Prostate gland (tissue), 2 donors: ENCODE measurements at regions not wholly inside any gene's neighbourhood (a gene's known extent, or its start where the extent isn't known, plus 50 kb on each side); places are given as distances from the start of the nearest gene placed in this dataset.

Experiments used
- DNase-seq: peaks from one replicate; pipeline ENCODE4 v3.0.0-alpha.2; 2019; ENCODE audit warnings: low spot score
- H3K27ac ChIP-seq, 2 donors: fragments of 200-600 bp; sonication (generic); 2 replicates each; pipeline ENCODE4 v1.5.1; 2017 to 2019
- H3K27me3 ChIP-seq: fragments of 200-600 bp; sonication (generic); replicated peaks from 2 replicates; pipeline ENCODE4 v1.5.1; 2019; ENCODE audit not compliant: insufficient read depth
- H3K36me3 ChIP-seq, 2 donors: fragments of 200-600 bp; sonication (generic); 1 replicate in 1 of 2; 2 replicates in 1 of 2; pipeline versions ENCODE4 v1.5.1 to v1.8.1; 2017 to 2019
- H3K4me1 ChIP-seq: fragments of 200-600 bp; sonication (generic); replicated peaks from 2 replicates; pipeline ENCODE4 v1.5.1; 2019
- H3K4me3 ChIP-seq, 2 donors: fragments of 200-600 bp; sonication (generic); 2 replicates each; pipeline ENCODE4 v1.5.1; 2017 to 2019
- H3K9me3 ChIP-seq: fragments of 200-600 bp; sonication (generic); 2 replicates; pipeline ENCODE4 v1.5.1; 2017
- POLR2A ChIP-seq: fragments of 450-650 bp; IDR thresholded peaks from one replicate; pipeline ENCODE4 v1.6.1; 2016; ENCODE audit warnings: antibody characterized with exemption, mild to moderate bottlenecking
- POLR2AphosphoS5 ChIP-seq: sonication (generic); formaldehyde crosslinking; IDR thresholded peaks from one replicate; pipeline ENCODE4 v1.6.1; 2017; ENCODE audit warnings: antibody characterized with exemption
- WGBS: methylation state at CpG from one replicate; pipeline ENCODE4 v1.1.5; 2018; 5-methylcytosine and 5-hydroxymethylcytosine counted together
- intact Hi-C: fragments of 100-400 bp; cut with DNase I; formaldehyde crosslinking; loops from one replicate; pipeline ENCODE4 v1.14.2; 2022
- TF ChIP-seq, protein P1 (sequence below), 4 experiments: fragments of 200-600 bp in 2 of 4; fragments of 450-650 bp in 2 of 4; sonication (generic) in 2 of 4; IDR thresholded peaks; 1 replicate in 3 of 4; 2 replicates in 1 of 4; pipeline ENCODE4 v1.5.1; 2016 to 2019; ENCODE audit warnings: antibody characterized with exemption in 4 of 4, mild to moderate bottlenecking in 2 of 4, moderate library complexity in 2 of 4

GRCh38 chr10:4525103-4525502, 300.9 kb upstream of the AKR1E2 start:
- H3K4me3 ChIP-seq = no peak overlapping the region
- DNase-seq = no peak
- H3K4me1 ChIP-seq = no peaks in the 10 kb centered on the region
- no peak overlapping the region for H3K27ac ChIP-seq
- no peaks in the 10 kb centered on the region for H3K36me3 ChIP-seq
- intact Hi-C loops = no loop called here
- WGBS = 79% methylated on average over 1 of the region's 1 CpG
- TF ChIP-seq POLR2A (no peak), POLR2AphosphoS5 (no peak)
- TF ChIP-seq, protein P1, sequence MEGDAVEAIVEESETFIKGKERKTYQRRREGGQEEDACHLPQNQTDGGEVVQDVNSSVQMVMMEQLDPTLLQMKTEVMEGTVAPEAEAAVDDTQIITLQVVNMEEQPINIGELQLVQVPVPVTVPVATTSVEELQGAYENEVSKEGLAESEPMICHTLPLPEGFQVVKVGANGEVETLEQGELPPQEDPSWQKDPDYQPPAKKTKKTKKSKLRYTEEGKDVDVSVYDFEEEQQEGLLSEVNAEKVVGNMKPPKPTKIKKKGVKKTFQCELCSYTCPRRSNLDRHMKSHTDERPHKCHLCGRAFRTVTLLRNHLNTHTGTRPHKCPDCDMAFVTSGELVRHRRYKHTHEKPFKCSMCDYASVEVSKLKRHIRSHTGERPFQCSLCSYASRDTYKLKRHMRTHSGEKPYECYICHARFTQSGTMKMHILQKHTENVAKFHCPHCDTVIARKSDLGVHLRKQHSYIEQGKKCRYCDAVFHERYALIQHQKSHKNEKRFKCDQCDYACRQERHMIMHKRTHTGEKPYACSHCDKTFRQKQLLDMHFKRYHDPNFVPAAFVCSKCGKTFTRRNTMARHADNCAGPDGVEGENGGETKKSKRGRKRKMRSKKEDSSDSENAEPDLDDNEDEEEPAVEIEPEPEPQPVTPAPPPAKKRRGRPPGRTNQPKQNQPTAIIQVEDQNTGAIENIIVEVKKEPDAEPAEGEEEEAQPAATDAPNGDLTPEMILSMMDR (IDR thresholded peaks at IDR 0.05) = no peak
- no peaks in the 10 kb centered on the region for H3K9me3 ChIP-seq
- H3K27me3 ChIP-seq = no peaks in the 10 kb centered on the region

- Histone ChIP-seq H3K4me3 (no peak overlapping the region), H3K27me3 (no peaks in the 10 kb centered on the region), H3K27ac (no peak overlapping the region), H3K4me1 (no peaks in the 10 kb centered on the region), H3K36me3 (no peaks in the 10 kb centered on the region), H3K9me3 (no peaks in the 10 kb centered on the region)
- DNase-seq = no peak
- no peak for TF ChIP-seq POLR2A
- TF ChIP-seq, protein P1 (IDR thresholded peaks at IDR 0.05) = no peak
- no peak for TF ChIP-seq POLR2AphosphoS5
- WGBS = 95% methylated on average over 8 of the region's 8 CpGs
- intact Hi-C loops = no loop called here
These were observed 303.6 kb upstream of the AKR1E2 start for GRCh38 chr10:4522296-4523000.

GRCh38 chr10:4519658-4520402, 306.2 kb upstream of the AKR1E2 start:
- TF ChIP-seq, protein P1 (IDR thresholded peaks at IDR 0.05) = no peak
- TF ChIP-seq POLR2AphosphoS5 (no peak), POLR2A (no peak)
- WGBS = 90% methylated on average over 3 of the region's 3 CpGs
- Histone ChIP-seq H3K4me1 (no peaks in the 10 kb centered on the region), H3K27me3 (no peaks in the 10 kb centered on the region), H3K4me3 (no peak overlapping the region), H3K9me3 (no peaks in the 10 kb centered on the region), H3K36me3 (no peaks in the 10 kb centered on the region), H3K27ac (no peak overlapping the region)
- no peak for DNase-seq
- intact Hi-C loops = loop anchor here (10.0 kb wide), 2 partner anchors 135 to 245 kb away; no protein-coding TSS in a partner anchor

DNA sequence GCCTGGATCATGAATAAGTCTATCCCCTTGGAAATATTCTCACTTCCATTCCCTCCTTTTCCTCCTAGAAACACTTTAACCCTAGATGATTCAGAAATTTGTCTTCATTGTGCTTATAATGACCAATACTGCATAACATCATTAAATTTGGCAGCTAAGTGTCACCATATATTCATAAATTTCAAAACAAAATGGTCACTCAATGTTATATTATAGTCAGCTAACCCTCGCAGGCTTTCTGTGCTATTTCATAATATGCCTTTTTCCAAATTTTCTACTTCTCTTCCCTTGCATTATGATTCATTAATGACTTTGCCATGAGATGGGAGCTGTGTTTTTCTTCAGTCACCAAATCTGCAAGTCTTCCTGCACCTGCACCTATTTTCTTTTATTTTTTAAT, 308.3 kb upstream of the AKR1E2 start:
- 97% methylated on average over 1 of the region's 1 CpG for WGBS
- no peak overlapping the region for H3K4me3 ChIP-seq
- DNase-seq = no peak
- no peaks in the 10 kb centered on the region for H3K36me3 ChIP-seq
- TF ChIP-seq, protein P1 (IDR thresholded peaks at IDR 0.05) = no peak
- TF ChIP-seq POLR2A = no peak
- no peak for TF ChIP-seq POLR2AphosphoS5
- no peaks in the 10 kb centered on the region for H3K27me3 ChIP-seq
- H3K4me1 ChIP-seq = no peaks in the 10 kb centered on the region
- intact Hi-C loops = loop anchor here (10.0 kb wide), 2 partner anchors 137 to 247 kb away; no protein-coding TSS in a partner anchor
- H3K27ac ChIP-seq = no peak overlapping the region
- no peaks in the 10 kb centered on the region for H3K9me3 ChIP-seq
